MM.1S (cell line): ENCODE measurements at regions not wholly inside any gene's neighbourhood (a gene's known extent, or its start where the extent isn't known, plus 50 kb on each side); places are given as distances from the start of the nearest gene placed in this dataset.

Source experiments
- EZH2 ChIP-seq: fragments of 300-600 bp; sonication (generic); optimal IDR thresholded peaks from 2 replicates; pipeline ENCODE3; 2017; ENCODE audit warnings: low read depth, mild to moderate bottlenecking, antibody characterized with exemption, low read length, mixed read lengths
- EZH2phosphoT487 ChIP-seq: fragments of 300-600 bp; sonication (generic); IDR thresholded peaks from 2 replicates; pipeline ENCODE4 v1.6.1; 2018; ENCODE audit warnings: antibody characterized with exemption, low read length
- TF ChIP-seq, protein P1 (sequence below): fragments of 300-600 bp; sonication (generic); IDR thresholded peaks from 2 replicates; pipeline ENCODE4 v1.5.1; 2016; ENCODE audit warnings: antibody characterized with exemption, low read length, mixed read lengths

DNA sequence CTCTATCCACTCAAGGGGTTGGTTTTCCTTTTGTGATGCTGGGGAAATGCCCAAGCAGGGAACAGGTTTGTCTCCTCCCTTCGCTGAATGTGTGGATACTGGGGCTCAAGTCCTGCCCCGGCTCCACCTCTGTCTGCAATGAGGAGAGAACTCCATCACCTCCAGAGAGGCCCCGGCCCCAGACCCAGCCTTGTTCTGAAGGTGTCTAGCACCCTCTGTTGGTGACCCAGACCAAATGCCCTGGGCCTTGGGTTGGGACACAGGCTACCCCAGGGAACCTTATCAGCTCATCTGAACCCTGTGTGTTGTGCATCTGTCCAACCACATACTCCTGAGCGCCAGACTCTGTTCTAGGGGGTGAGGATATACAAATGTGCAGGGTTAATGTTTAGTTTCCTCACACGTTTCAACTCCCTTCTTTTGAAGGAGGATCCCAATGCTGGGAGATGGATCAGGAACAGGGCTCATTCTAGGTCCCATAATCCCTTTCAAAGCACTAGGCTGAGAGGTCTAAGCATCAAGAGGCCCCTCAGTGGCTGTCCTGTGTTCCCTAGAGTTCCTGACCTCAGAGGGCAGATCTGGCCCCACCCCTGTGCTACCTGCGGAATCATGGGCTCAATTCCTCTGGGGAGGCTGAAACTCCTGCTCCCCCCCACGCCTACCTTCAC, 112.5 kb upstream of the SLC7A1 start:
- TF ChIP-seq, protein P1, sequence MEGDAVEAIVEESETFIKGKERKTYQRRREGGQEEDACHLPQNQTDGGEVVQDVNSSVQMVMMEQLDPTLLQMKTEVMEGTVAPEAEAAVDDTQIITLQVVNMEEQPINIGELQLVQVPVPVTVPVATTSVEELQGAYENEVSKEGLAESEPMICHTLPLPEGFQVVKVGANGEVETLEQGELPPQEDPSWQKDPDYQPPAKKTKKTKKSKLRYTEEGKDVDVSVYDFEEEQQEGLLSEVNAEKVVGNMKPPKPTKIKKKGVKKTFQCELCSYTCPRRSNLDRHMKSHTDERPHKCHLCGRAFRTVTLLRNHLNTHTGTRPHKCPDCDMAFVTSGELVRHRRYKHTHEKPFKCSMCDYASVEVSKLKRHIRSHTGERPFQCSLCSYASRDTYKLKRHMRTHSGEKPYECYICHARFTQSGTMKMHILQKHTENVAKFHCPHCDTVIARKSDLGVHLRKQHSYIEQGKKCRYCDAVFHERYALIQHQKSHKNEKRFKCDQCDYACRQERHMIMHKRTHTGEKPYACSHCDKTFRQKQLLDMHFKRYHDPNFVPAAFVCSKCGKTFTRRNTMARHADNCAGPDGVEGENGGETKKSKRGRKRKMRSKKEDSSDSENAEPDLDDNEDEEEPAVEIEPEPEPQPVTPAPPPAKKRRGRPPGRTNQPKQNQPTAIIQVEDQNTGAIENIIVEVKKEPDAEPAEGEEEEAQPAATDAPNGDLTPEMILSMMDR, result peak; percentile 46
- no peak for TF ChIP-seq EZH2phosphoT487
- no peak for TF ChIP-seq EZH2
